ENCODE measurements at regions not wholly inside any gene's neighbourhood (a gene's known extent, or its start where the extent isn't known, plus 50 kb on each side); places are given as distances from the start of the nearest gene placed in this dataset.

GRCh38 chr10:9560976-9561375 is 1456.7 kb upstream of the CELF2 start (continued):
- TF ChIP-seq RAD51 (IDR thresholded peaks at IDR 0.05): no peak

GRCh38 chr10:9561821-9562505 is 1455.7 kb upstream of the CELF2 start:
- FAIRE-seq (no peak), ATAC-seq (no peak), DNase-seq (ENCODE audit: low read depth, low spot score) (no peak)
- POLR2A ChIA-PET: no interaction called here
- Histone ChIP-seq H4K20me1 (ENCODE audit: control insufficient read depth, insufficient read depth) (no peaks in the 10 kb centered on the region), H3K9me3 (replicated peaks; ENCODE audit: control insufficient read depth, insufficient read depth, low read length) (no peaks in the 10 kb centered on the region), H3K79me2 (ENCODE audit: control insufficient read depth, insufficient read depth, low read length) (no peaks in the 10 kb centered on the region), H3K27me3 (replicated peaks in 1 of 2; ENCODE audit: control insufficient read depth in 2 of 2, insufficient read depth in 2 of 2, low read length in 1 of 2) (no peaks in the 10 kb centered on the region), H3K4me2 (ENCODE audit: control insufficient read depth, insufficient read depth) (no peak overlapping the region), H3K9ac (ENCODE audit: control insufficient read depth, insufficient read depth, low read length) (no peak overlapping the region), H3K4me1 (ENCODE audit: control insufficient read depth, insufficient read depth, low read length) (no peaks in the 10 kb centered on the region), H2AFZ (ENCODE audit: control insufficient read depth, low read depth, low read length) (no peak overlapping the region), H3K4me3 (no peak overlapping the region), H3K27ac (ENCODE audit: control insufficient read depth, insufficient read depth) (no peak overlapping the region), H3K36me3 (ENCODE audit: control insufficient read depth in 2 of 2, insufficient read depth in 2 of 2, low read length in 1 of 2) (no peaks in the 10 kb centered on the region)
- CTCF ChIA-PET: no interaction called here
- WGBS (ENCODE audit: insufficient coverage, insufficient replicate concordance, low lambda C conversion rate, missing lambda C conversion rate): 0% methylated on average over 1 of the region's 1 CpG
- no TSS peak for BruUV-seq (replicated peaks)
- TF ChIP-seq IKZF1 (conservative IDR thresholded peaks at IDR 0.05) (no peak), MTA3 (IDR thresholded peaks at IDR 0.05; ENCODE audit: borderline replicate concordance, low read length) (no peak), POU2F2 (IDR thresholded peaks at IDR 0.05; ENCODE audit: borderline replicate concordance, low read depth, low read length) (no peak), KLF5 (IDR thresholded peaks at IDR 0.05; ENCODE audit: partially characterized antibody) (no peak), ASH2L (IDR thresholded peaks at IDR 0.05; ENCODE audit: borderline replicate concordance, low read depth) (no peak)
- SMC1A ChIA-PET (ENCODE audit: uncharacterized antibody, unreplicated experiment): no interaction called here
- RAD21 ChIA-PET (ENCODE audit: unreplicated experiment): no interaction called here
- intact Hi-C loops (cut with micrococcal nuclease; ENCODE audit: unreplicated experiment): no loop called here
- in situ Hi-C loops (cut with MboI): no loop called here

DNA sequence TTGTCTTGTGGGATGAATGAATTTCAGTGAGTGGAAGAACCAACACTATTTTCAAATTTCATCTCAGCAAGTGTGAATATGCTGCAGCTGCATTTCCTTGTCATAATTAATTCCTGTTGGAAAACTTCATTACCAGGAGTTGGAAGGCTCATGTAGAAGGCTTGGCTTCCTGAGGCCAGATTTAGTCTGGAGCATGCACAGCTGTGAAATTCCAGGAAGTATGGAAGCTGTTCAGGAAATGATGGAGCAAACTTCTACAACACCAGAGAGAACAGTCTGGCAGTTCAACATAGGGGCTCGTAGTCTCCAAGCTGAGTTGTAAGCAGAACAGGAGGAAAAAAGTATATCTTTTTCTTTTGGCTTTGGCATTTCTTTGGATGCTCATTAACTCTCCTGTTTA is 1439.9 kb upstream of the CELF2 start:
- SMC1A ChIA-PET (ENCODE audit: uncharacterized antibody, unreplicated experiment): interaction anchor here (1.2 kb wide), 1 partner anchor 20 kb away, joined by 3 read pairs; no protein-coding TSS in a partner anchor
- intact Hi-C loops (cut with micrococcal nuclease; ENCODE audit: unreplicated experiment): no loop called here
- 0% methylated on average over 1 of the region's 1 CpG for WGBS (ENCODE audit: insufficient coverage, insufficient replicate concordance, low lambda C conversion rate, missing lambda C conversion rate)
- FAIRE-seq (no peak), ATAC-seq (no peak), DNase-seq (ENCODE audit: low read depth, low spot score) (no peak)
- no peak overlapping the region for H3K27ac ChIP-seq (ENCODE audit: control insufficient read depth, insufficient read depth)
- H3K36me3 ChIP-seq (ENCODE audit: control insufficient read depth in 2 of 2, insufficient read depth in 2 of 2, low read length in 1 of 2): no peaks in the 10 kb centered on the region
- no TSS peak for BruUV-seq (replicated peaks)
- no peaks in the 10 kb centered on the region for H3K79me2 ChIP-seq (ENCODE audit: control insufficient read depth, insufficient read depth, low read length)
- H3K4me1 ChIP-seq (ENCODE audit: control insufficient read depth, insufficient read depth, low read length): no peaks in the 10 kb centered on the region
- CTCF ChIA-PET: interaction anchor here (1.0 kb wide), 1 partner anchor 22 kb away, joined by 4 read pairs; no protein-coding TSS in a partner anchor
- H3K4me3 ChIP-seq: no peak overlapping the region
- no peak overlapping the region for H3K9ac ChIP-seq (ENCODE audit: control insufficient read depth, insufficient read depth, low read length)
- in situ Hi-C loops (cut with MboI): no loop called here
- POLR2A ChIA-PET: no interaction called here
- H4K20me1 ChIP-seq (ENCODE audit: control insufficient read depth, insufficient read depth): no peaks in the 10 kb centered on the region
- RAD21 ChIA-PET (ENCODE audit: unreplicated experiment): no interaction called here
- no peak overlapping the region for H2AFZ ChIP-seq (ENCODE audit: control insufficient read depth, low read depth, low read length)
- no peaks in the 10 kb centered on the region for H3K27me3 ChIP-seq (replicated peaks in 1 of 2; ENCODE audit: control insufficient read depth in 2 of 2, insufficient read depth in 2 of 2, low read length in 1 of 2)
- no peak overlapping the region for H3K4me2 ChIP-seq (ENCODE audit: control insufficient read depth, insufficient read depth)
- H3K9me3 ChIP-seq (replicated peaks; ENCODE audit: control insufficient read depth, insufficient read depth, low read length): no peaks in the 10 kb centered on the region
- TF ChIP-seq NFXL1 (IDR thresholded peaks at IDR 0.05; ENCODE audit: borderline replicate concordance) (no peak), NR2C1 (IDR thresholded peaks at IDR 0.05) (no peak), USF1 (IDR thresholded peaks at IDR 0.05; ENCODE audit: borderline replicate concordance, extremely low read length, insufficient read depth, low read depth, low read length) (no peak), SIX5 (IDR thresholded peaks at IDR 0.05; ENCODE audit: low read depth, low read length, severe bottlenecking) (no peak)
- TF ChIP-seq, protein P1, sequence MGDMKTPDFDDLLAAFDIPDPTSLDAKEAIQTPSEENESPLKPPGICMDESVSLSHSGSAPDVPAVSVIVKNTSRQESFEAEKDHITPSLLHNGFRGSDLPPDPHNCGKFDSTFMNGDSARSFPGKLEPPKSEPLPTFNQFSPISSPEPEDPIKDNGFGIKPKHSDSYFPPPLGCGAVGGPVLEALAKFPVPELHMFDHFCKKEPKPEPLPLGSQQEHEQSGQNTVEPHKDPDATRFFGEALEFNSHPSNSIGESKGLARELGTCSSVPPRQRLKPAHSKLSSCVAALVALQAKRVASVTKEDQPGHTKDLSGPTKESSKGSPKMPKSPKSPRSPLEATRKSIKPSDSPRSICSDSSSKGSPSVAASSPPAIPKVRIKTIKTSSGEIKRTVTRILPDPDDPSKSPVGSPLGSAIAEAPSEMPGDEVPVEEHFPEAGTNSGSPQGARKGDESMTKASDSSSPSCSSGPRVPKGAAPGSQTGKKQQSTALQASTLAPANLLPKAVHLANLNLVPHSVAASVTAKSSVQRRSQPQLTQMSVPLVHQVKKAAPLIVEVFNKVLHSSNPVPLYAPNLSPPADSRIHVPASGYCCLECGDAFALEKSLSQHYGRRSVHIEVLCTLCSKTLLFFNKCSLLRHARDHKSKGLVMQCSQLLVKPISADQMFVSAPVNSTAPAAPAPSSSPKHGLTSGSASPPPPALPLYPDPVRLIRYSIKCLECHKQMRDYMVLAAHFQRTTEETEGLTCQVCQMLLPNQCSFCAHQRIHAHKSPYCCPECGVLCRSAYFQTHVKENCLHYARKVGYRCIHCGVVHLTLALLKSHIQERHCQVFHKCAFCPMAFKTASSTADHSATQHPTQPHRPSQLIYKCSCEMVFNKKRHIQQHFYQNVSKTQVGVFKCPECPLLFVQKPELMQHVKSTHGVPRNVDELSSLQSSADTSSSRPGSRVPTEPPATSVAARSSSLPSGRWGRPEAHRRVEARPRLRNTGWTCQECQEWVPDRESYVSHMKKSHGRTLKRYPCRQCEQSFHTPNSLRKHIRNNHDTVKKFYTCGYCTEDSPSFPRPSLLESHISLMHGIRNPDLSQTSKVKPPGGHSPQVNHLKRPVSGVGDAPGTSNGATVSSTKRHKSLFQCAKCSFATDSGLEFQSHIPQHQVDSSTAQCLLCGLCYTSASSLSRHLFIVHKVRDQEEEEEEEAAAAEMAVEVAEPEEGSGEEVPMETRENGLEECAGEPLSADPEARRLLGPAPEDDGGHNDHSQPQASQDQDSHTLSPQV (IDR thresholded peaks at IDR 0.05): no peak
